ENCODE measurements at regions not wholly inside any gene's neighbourhood (a gene's known extent, or its start where the extent isn't known, plus 50 kb on each side); places are given as distances from the start of the nearest gene placed in this dataset.

- POLR2A ChIA-PET, result no interaction called here
- Mint-ChIP-seq H3K9me3 (ENCODE audit: unreplicated experiment) (no peaks in the 10 kb centered on the region), H3K4me3 (ENCODE audit: unreplicated experiment) (no peak overlapping the region), H3K27ac (ENCODE audit: unreplicated experiment) (no peak overlapping the region), H3K4me1 (ENCODE audit: low read depth, unreplicated experiment) (no peaks in the 10 kb centered on the region), H3K27me3 (ENCODE audit: insufficient read depth, unreplicated experiment) (no peaks in the 10 kb centered on the region), H3K36me3 (ENCODE audit: insufficient read depth, unreplicated experiment) (no peaks in the 10 kb centered on the region)
- Histone ChIP-seq H3K36me3 (ENCODE audit: control insufficient read depth, insufficient read depth, low read length) (no peaks in the 10 kb centered on the region), H3K4me1 (no peaks in the 10 kb centered on the region), H3K4me3 (ENCODE audit: low read depth, low read length) (no peak overlapping the region), H3K27me3 (replicated peaks; ENCODE audit: control insufficient read depth, insufficient read depth, low read length) (no peaks in the 10 kb centered on the region), H3K9me3 (no peaks in the 10 kb centered on the region)
- CTCF ChIA-PET, result no interaction called here
- BruUV-seq (replicated peaks), result no TSS peak
- intact Hi-C loops (cut with micrococcal nuclease; ENCODE audit: unreplicated experiment), result no loop called here
- no peak for DNase-seq
- no peak for TF ChIP-seq CTCF (IDR thresholded peaks at IDR 0.05; ENCODE audit: insufficient read depth in 1 of 2, low read depth in 1 of 2, low read length in 1 of 2, severe bottlenecking in 1 of 2, unreplicated experiment in 1 of 2)
Measured at GRCh38 chr11:21768388-21768787, 424.5 kb upstream of the ANO5 start.

- H3K4me1 ChIP-seq, result no peaks in the 10 kb centered on the region
- H3K27me3 Mint-ChIP-seq (ENCODE audit: insufficient read depth, unreplicated experiment), result no peaks in the 10 kb centered on the region
- no peaks in the 10 kb centered on the region for H3K27me3 ChIP-seq (replicated peaks; ENCODE audit: control insufficient read depth, insufficient read depth, low read length)
- ChIA-PET CTCF (no interaction called here), POLR2A (no interaction called here)
- H3K9me3 Mint-ChIP-seq (ENCODE audit: unreplicated experiment), result no peaks in the 10 kb centered on the region
- intact Hi-C loops (cut with micrococcal nuclease; ENCODE audit: unreplicated experiment), result no loop called here
- TF ChIP-seq CTCF (IDR thresholded peaks at IDR 0.05; ENCODE audit: insufficient read depth in 1 of 2, low read depth in 1 of 2, low read length in 1 of 2, severe bottlenecking in 1 of 2, unreplicated experiment in 1 of 2), result no peak
- no peaks in the 10 kb centered on the region for H3K9me3 ChIP-seq
- H3K36me3 ChIP-seq (ENCODE audit: control insufficient read depth, insufficient read depth, low read length), result no peaks in the 10 kb centered on the region
- BruUV-seq (replicated peaks), result no TSS peak
- no peaks in the 10 kb centered on the region for H3K36me3 Mint-ChIP-seq (ENCODE audit: insufficient read depth, unreplicated experiment)
- no peak overlapping the region for H3K27ac Mint-ChIP-seq (ENCODE audit: unreplicated experiment)
- no peak overlapping the region for H3K4me3 ChIP-seq (ENCODE audit: low read depth, low read length)
- no peak overlapping the region for H3K4me3 Mint-ChIP-seq (ENCODE audit: unreplicated experiment)
- DNase-seq, result no peak
- H3K4me1 Mint-ChIP-seq (ENCODE audit: low read depth, unreplicated experiment), result no peaks in the 10 kb centered on the region
Measured at GRCh38 chr11:21769188-21769587, 423.7 kb upstream of the ANO5 start.

- H3K4me1 Mint-ChIP-seq (ENCODE audit: low read depth, unreplicated experiment), result no peaks in the 10 kb centered on the region
- no peaks in the 10 kb centered on the region for H3K9me3 ChIP-seq
- H3K27ac Mint-ChIP-seq (ENCODE audit: unreplicated experiment), result no peak overlapping the region
- ChIA-PET POLR2A (no interaction called here), CTCF (no interaction called here)
- H3K9me3 Mint-ChIP-seq (ENCODE audit: unreplicated experiment), result no peaks in the 10 kb centered on the region
- peaks cover under 1% of the 10 kb centered on the region for H3K27me3 Mint-ChIP-seq (ENCODE audit: insufficient read depth, unreplicated experiment)
- H3K27me3 ChIP-seq (replicated peaks; ENCODE audit: control insufficient read depth, insufficient read depth, low read length), result no peaks in the 10 kb centered on the region
- no peaks in the 10 kb centered on the region for H3K4me1 ChIP-seq
- intact Hi-C loops (cut with micrococcal nuclease; ENCODE audit: unreplicated experiment), result no loop called here
- H3K4me3 Mint-ChIP-seq (ENCODE audit: unreplicated experiment), result no peak overlapping the region
- no peak for TF ChIP-seq CTCF (IDR thresholded peaks at IDR 0.05; ENCODE audit: insufficient read depth in 1 of 2, low read depth in 1 of 2, low read length in 1 of 2, severe bottlenecking in 1 of 2, unreplicated experiment in 1 of 2)
- BruUV-seq (replicated peaks), result no TSS peak
- H3K36me3 ChIP-seq (ENCODE audit: control insufficient read depth, insufficient read depth, low read length), result no peaks in the 10 kb centered on the region
- no peak overlapping the region for H3K4me3 ChIP-seq (ENCODE audit: low read depth, low read length)
- DNase-seq, result no peak
- no peaks in the 10 kb centered on the region for H3K36me3 Mint-ChIP-seq (ENCODE audit: insufficient read depth, unreplicated experiment)
Measured at GRCh38 chr11:21771097-21771496, 421.8 kb upstream of the ANO5 start.

Measured in Caco-2 (cell line).